ENCODE measurements at regions not wholly inside any gene's neighbourhood (a gene's known extent, or its start where the extent isn't known, plus 50 kb on each side); places are given as distances from the start of the nearest gene placed in this dataset.

GRCh38 chr17:71409712-71410111, 711.1 kb upstream of the SOX9 start:
- TF ChIP-seq POLR2A (IDR thresholded peaks at IDR 0.05), result no peak
- TF ChIP-seq, protein P1, sequence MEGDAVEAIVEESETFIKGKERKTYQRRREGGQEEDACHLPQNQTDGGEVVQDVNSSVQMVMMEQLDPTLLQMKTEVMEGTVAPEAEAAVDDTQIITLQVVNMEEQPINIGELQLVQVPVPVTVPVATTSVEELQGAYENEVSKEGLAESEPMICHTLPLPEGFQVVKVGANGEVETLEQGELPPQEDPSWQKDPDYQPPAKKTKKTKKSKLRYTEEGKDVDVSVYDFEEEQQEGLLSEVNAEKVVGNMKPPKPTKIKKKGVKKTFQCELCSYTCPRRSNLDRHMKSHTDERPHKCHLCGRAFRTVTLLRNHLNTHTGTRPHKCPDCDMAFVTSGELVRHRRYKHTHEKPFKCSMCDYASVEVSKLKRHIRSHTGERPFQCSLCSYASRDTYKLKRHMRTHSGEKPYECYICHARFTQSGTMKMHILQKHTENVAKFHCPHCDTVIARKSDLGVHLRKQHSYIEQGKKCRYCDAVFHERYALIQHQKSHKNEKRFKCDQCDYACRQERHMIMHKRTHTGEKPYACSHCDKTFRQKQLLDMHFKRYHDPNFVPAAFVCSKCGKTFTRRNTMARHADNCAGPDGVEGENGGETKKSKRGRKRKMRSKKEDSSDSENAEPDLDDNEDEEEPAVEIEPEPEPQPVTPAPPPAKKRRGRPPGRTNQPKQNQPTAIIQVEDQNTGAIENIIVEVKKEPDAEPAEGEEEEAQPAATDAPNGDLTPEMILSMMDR (IDR thresholded peaks at IDR 0.05), result no peak
